H1 (cell line): ENCODE measurements at regions not wholly inside any gene's neighbourhood (a gene's known extent, or its start where the extent isn't known, plus 50 kb on each side); places are given as distances from the start of the nearest gene placed in this dataset.

Experiments
- CTCF ChIA-PET: fragments of 300-600 bp; sonication (Branson Sonifier 250); formaldehyde crosslinking; loops from one replicate; lab custom pipeline; 2021; ENCODE audit not compliant: partially characterized antibody; lab: Charles Lee
- POLR2A ChIA-PET: fragments of 300-600 bp; sonication (Branson Sonifier 250); formaldehyde crosslinking; loops from one replicate; lab custom pipeline; 2021; ENCODE audit warnings: inconsistent platforms; ENCODE audit not compliant: partially characterized antibody; lab: Charles Lee
- DNase-seq, 2 experiments: peaks; one replicate each; pipeline versions ENCODE4 v3.0.0 to v3.0.0-alpha.2; 2010 to 2022; ENCODE audit warnings: low spot score in 2 of 2, low read depth in 1 of 2, mixed read lengths in 1 of 2
- FAIRE-seq: peaks from 2 replicates; lab custom pipeline; 2011; peaks lifted over from hg19 to GRCh38; lab: Jason Lieb, UNC
- H2AFZ ChIP-seq: 2 replicates; pipeline ENCODE4 v1.8.1; 2012; ENCODE audit warnings: low read length, inconsistent platforms
- H2AK5ac ChIP-seq: 2 replicates; pipeline ENCODE4 v1.6.1; 2013; ENCODE audit warnings: low read depth, low read length
- H2BK120ac ChIP-seq: replicated peaks from 2 replicates; pipeline ENCODE3; 2013; ENCODE audit warnings: low read depth, low read length, inconsistent platforms
- H2BK12ac ChIP-seq: 2 replicates; pipeline ENCODE4 v1.6.1; 2013; ENCODE audit warnings: low read depth, low read length
- H2BK15ac ChIP-seq: 2 replicates; pipeline ENCODE4 v1.6.1; 2013; ENCODE audit warnings: low read length
- H2BK20ac ChIP-seq: 2 replicates; pipeline ENCODE4 v1.6.1; 2013; ENCODE audit warnings: low read length
- H2BK5ac ChIP-seq: 2 replicates; pipeline ENCODE4 v1.6.1; 2013; ENCODE audit warnings: low read depth, low read length
- H3K14ac ChIP-seq: 2 replicates; pipeline ENCODE4 v1.6.1; 2013; ENCODE audit warnings: inconsistent platforms; ENCODE audit not compliant: insufficient read length
- H3K18ac ChIP-seq: 2 replicates; pipeline ENCODE4 v1.6.1; 2013; ENCODE audit warnings: low read length; ENCODE audit errors: extremely low read depth
- H3K23ac ChIP-seq: 2 replicates; pipeline ENCODE4 v1.6.1; 2013; ENCODE audit warnings: inconsistent platforms; ENCODE audit not compliant: insufficient read length
- H3K23me2 ChIP-seq: 2 replicates; pipeline ENCODE4 v1.6.1; 2013; ENCODE audit warnings: low read depth, low read length
- H3K27ac ChIP-seq: 2 replicates; pipeline ENCODE4 v1.6.1; 2011; ENCODE audit warnings: low read depth, low read length, inconsistent platforms
- H3K27me3 ChIP-seq, 4 experiments: replicated peaks in 1 of 4; 1 replicate in 1 of 4; 2 replicates in 3 of 4; pipeline versions ENCODE4 v1.6.1 to v1.8.1; 2011 to 2013; ENCODE audit warnings: low read length in 3 of 4, mild to moderate bottlenecking in 3 of 4, inconsistent platforms in 2 of 4, mixed read lengths in 2 of 4, moderate library complexity in 1 of 4; ENCODE audit not compliant: control insufficient read depth in 3 of 4, insufficient read depth in 3 of 4; ENCODE audit errors: extremely low read depth in 1 of 4
- H3K36me3 ChIP-seq, 4 experiments: 2 replicates each; pipeline versions ENCODE4 v1.6.1 to v1.8.1; 2011 to 2013; ENCODE audit warnings: mild to moderate bottlenecking in 4 of 4, low read length in 3 of 4, moderate library complexity in 2 of 4, control low read depth in 1 of 4, inconsistent platforms in 1 of 4; ENCODE audit not compliant: insufficient read depth in 4 of 4, control insufficient read depth in 2 of 4
- H3K4ac ChIP-seq: replicated peaks from 2 replicates; pipeline ENCODE3; 2013; ENCODE audit warnings: low read length, low read depth, mixed read lengths, inconsistent platforms; ENCODE audit not compliant: insufficient read length
- H3K4me1 ChIP-seq, 4 experiments: replicated peaks in 1 of 4; 1 replicate in 1 of 4; 2 replicates in 3 of 4; pipeline versions ENCODE4 v1.6.1 to v1.8.1; 2011 to 2013; ENCODE audit warnings: low read length in 3 of 4, inconsistent platforms in 2 of 4, mixed read lengths in 1 of 4; ENCODE audit not compliant: insufficient read depth in 4 of 4, control insufficient read depth in 3 of 4
- H3K4me2 ChIP-seq, 2 experiments: 2 replicates each; pipeline versions ENCODE4 v1.6.1 to v1.8.1; 2011 to 2013; ENCODE audit warnings: low read depth in 2 of 2, low read length in 2 of 2, control low read depth in 1 of 2, inconsistent platforms in 1 of 2, mild to moderate bottlenecking in 1 of 2; ENCODE audit not compliant: insufficient read depth in 1 of 2
- H3K4me3 ChIP-seq, 4 experiments: fragments of 200-600, 300-600 bp in 1 of 4; sonication (generic), shearing (Covaris generic), sonication (Bioruptor Twin) in 1 of 4; 2 replicates each; pipeline versions ENCODE4 v1.5.1 to v1.8.1; 2011 to 2016; ENCODE audit warnings: low read length in 4 of 4, low read depth in 3 of 4, control low read depth in 2 of 4, inconsistent platforms in 2 of 4, mild to moderate bottlenecking in 2 of 4, mixed read lengths in 1 of 4, moderate library complexity in 1 of 4; ENCODE audit not compliant: insufficient read depth in 2 of 4; ENCODE audit errors: extremely low read depth in 1 of 4
- H3K56ac ChIP-seq: replicated peaks from 2 replicates; pipeline ENCODE3; 2013; ENCODE audit warnings: low read depth, mild to moderate bottlenecking, mixed read lengths, low read length, inconsistent platforms; ENCODE audit not compliant: insufficient read length
- H3K79me1 ChIP-seq: 2 replicates; pipeline ENCODE4 v1.6.1; 2013; ENCODE audit warnings: low read depth, low read length, control low read depth
- H3K79me2 ChIP-seq, 2 experiments: 2 replicates each; pipeline versions ENCODE4 v1.6.1 to v1.8.1; 2012 to 2013; ENCODE audit warnings: low read length in 2 of 2, mild to moderate bottlenecking in 2 of 2, inconsistent platforms in 1 of 2; ENCODE audit not compliant: insufficient read depth in 2 of 2, control insufficient read depth in 1 of 2
- H3K9ac ChIP-seq, 4 experiments: replicated peaks in 1 of 4; 1 replicate in 1 of 4; 2 replicates in 3 of 4; pipeline versions ENCODE4 v1.6.1 to v1.8.1; 2011 to 2013; ENCODE audit warnings: low read depth in 3 of 4, low read length in 3 of 4, control low read depth in 2 of 4, mild to moderate bottlenecking in 2 of 4, moderate library complexity in 2 of 4, inconsistent platforms in 1 of 4; ENCODE audit errors: extremely low read depth in 1 of 4
- H3K9me3 ChIP-seq, 2 experiments: 2 replicates each; pipeline versions ENCODE4 v1.6.1 to v1.8.1; 2012 to 2013; ENCODE audit warnings: mild to moderate bottlenecking in 2 of 2, moderate library complexity in 2 of 2, control low read depth in 1 of 2, inconsistent platforms in 1 of 2, low read depth in 1 of 2, low read length in 1 of 2, mixed read lengths in 1 of 2; ENCODE audit not compliant: insufficient read depth in 2 of 2
- H4K20me1 ChIP-seq, 2 experiments: replicated peaks in 1 of 2; 2 replicates each; pipeline versions ENCODE3 to v1.8.1; 2011 to 2013; ENCODE audit warnings: inconsistent platforms in 2 of 2, low read length in 2 of 2, mild to moderate bottlenecking in 1 of 2; ENCODE audit not compliant: insufficient read depth in 2 of 2, control insufficient read depth in 1 of 2
- H4K5ac ChIP-seq: 2 replicates; pipeline ENCODE4 v1.6.1; 2013; ENCODE audit warnings: low read length, low read depth, mixed read lengths, inconsistent platforms; ENCODE audit not compliant: insufficient read length
- H4K8ac ChIP-seq: 2 replicates; pipeline ENCODE4 v1.8.0; 2013; ENCODE audit warnings: mild to moderate bottlenecking, moderate library complexity, low read length, inconsistent platforms; ENCODE audit not compliant: insufficient read depth; ENCODE audit errors: extremely low read depth
- H4K91ac ChIP-seq: replicated peaks from 2 replicates; pipeline ENCODE3; 2013; ENCODE audit warnings: low read length, mixed read lengths, inconsistent platforms; ENCODE audit not compliant: insufficient read length
- CTCF ChIP-seq, 3 experiments: IDR thresholded peaks; 1 replicate in 2 of 3; 2 replicates in 1 of 3; pipeline versions ENCODE4 v1.5.1 to v1.6.1; 2011; ENCODE audit warnings: low read length in 3 of 3, mild to moderate bottlenecking in 3 of 3, inconsistent platforms in 2 of 3, low read depth in 1 of 3, moderate library complexity in 1 of 3; ENCODE audit not compliant: insufficient read depth in 1 of 3; ENCODE audit errors: control extremely low read depth in 1 of 3
- JUN ChIP-seq: IDR thresholded peaks from 2 replicates; pipeline ENCODE4 v1.6.1; 2011; ENCODE audit warnings: low read depth, mild to moderate bottlenecking, improper control_type of control experiment, low read length
- MAX ChIP-seq: IDR thresholded peaks from 2 replicates; pipeline ENCODE4 v1.6.1; 2012; ENCODE audit warnings: inconsistent platforms
- POLR2AphosphoS5 ChIP-seq: IDR thresholded peaks from 2 replicates; pipeline ENCODE4 v1.6.1; 2011; ENCODE audit warnings: low read depth, low read length
- RAD21 ChIP-seq, 2 experiments: IDR thresholded peaks in 1 of 2; conservative IDR thresholded peaks in 1 of 2; 2 replicates each; pipeline ENCODE4 v1.6.1; 2011; ENCODE audit warnings: low read depth in 2 of 2, low read length in 2 of 2, improper control_type of control experiment in 1 of 2, inconsistent platforms in 1 of 2, mild to moderate bottlenecking in 1 of 2, moderate library complexity in 1 of 2
- WGBS, 2 experiments: shearing (Covaris generic) in 1 of 2; methylation state at CpG; one replicate each; pipeline versions ENCODE4 v1.1.6 to v1.1.7; 2013 to 2015; ENCODE audit warnings: low lambda C conversion rate in 2 of 2, mixed read lengths in 2 of 2, inconsistent platforms in 1 of 2, low coverage in 1 of 2, missing lambda C conversion rate in 1 of 2; ENCODE audit not compliant: insufficient replicate concordance in 2 of 2, insufficient coverage in 1 of 2, insufficient read length in 1 of 2; ENCODE audit errors: extremely low coverage in 1 of 2, missing lambda C conversion rate in 1 of 2; 5-methylcytosine and 5-hydroxymethylcytosine counted together

- H3K27ac ChIP-seq = no peak overlapping the region
- CTCF ChIA-PET = interaction anchor here (1.1 kb wide), 1 partner anchor 90 kb away, joined by 4 read pairs; no protein-coding TSS in a partner anchor
- DNase-seq (no peak), FAIRE-seq (no peak)
- H3K56ac ChIP-seq = no peak overlapping the region
- no peak overlapping the region for H2AK5ac ChIP-seq
- WGBS, 2 experiments = 91% methylated on average over 28 of the region's 29 CpGs; no CpG with 5 or more reads in 1 of the 2 experiments
- H3K18ac ChIP-seq = no peak overlapping the region
- H4K20me1 ChIP-seq = no peaks in the 10 kb centered on the region
- no peak overlapping the region for H2AFZ ChIP-seq
- no peaks in the 10 kb centered on the region for H3K79me2 ChIP-seq
- H4K8ac ChIP-seq = no peak overlapping the region
- no peaks in the 10 kb centered on the region for H3K9me3 ChIP-seq
- no peak overlapping the region for H2BK120ac ChIP-seq
- H4K5ac ChIP-seq = no peak overlapping the region
- no peak overlapping the region for H3K9ac ChIP-seq
- no peak for TF ChIP-seq POLR2AphosphoS5
- peak; percentile 52 to 53 for TF ChIP-seq RAD21 (IDR thresholded peaks at IDR 0.05 in 1 of 2, conservative IDR thresholded peaks at IDR 0.05 in 1 of 2; ENCODE audit: low read depth in 2 of 2, low read length in 2 of 2)
- TF ChIP-seq CTCF (IDR thresholded peaks at IDR 0.05; ENCODE audit: control extremely low read depth in 1 of 3, insufficient read depth in 1 of 3, low read depth in 1 of 3, low read length in 3 of 3) = peak; percentile 12 to 29 (median 16); a peak in 3 of 4 replicates
- 0 out of 2 replicates have a peak, but pooled peaks have one; percentile 7 for TF ChIP-seq MAX
- TF ChIP-seq JUN = no peak
- no peak overlapping the region for H3K4me2 ChIP-seq
- H2BK20ac ChIP-seq = no peak overlapping the region
- no peaks in the 10 kb centered on the region for H3K79me1 ChIP-seq
- H3K36me3 ChIP-seq = no peaks in the 10 kb centered on the region
- H2BK12ac ChIP-seq = 0 out of 2 replicates have a peak overlapping the region, but pooled peaks have one; percentile 23
- POLR2A ChIA-PET = no interaction called here
- no peaks in the 10 kb centered on the region for H3K23me2 ChIP-seq
- H3K27me3 ChIP-seq = no peaks in the 10 kb centered on the region
- H3K23ac ChIP-seq = no peak overlapping the region
- H2BK5ac ChIP-seq = peak overlapping the region; percentile 40; the same call in 1 of the 2 replicates
- no peak overlapping the region for H4K91ac ChIP-seq
- no peak overlapping the region for H3K4me3 ChIP-seq
- H3K4ac ChIP-seq = no peak overlapping the region
- H3K14ac ChIP-seq = no peak overlapping the region
- peaks cover 0 to 2% (median 0%) of the 10 kb centered on the region in 4 experiments; a peak in 1 of 7 replicates for H3K4me1 ChIP-seq
- no peak overlapping the region; the same call in 1 of the 2 replicates for H2BK15ac ChIP-seq
Measured at GRCh38 chr16:14364386-14365199, 265.5 kb downstream of the PARN start.
